H9 (cell line): ENCODE measurements at regions not wholly inside any gene's neighbourhood (a gene's known extent, or its start where the extent isn't known, plus 50 kb on each side); places are given as distances from the start of the nearest gene placed in this dataset.

Experiments
- DNase-seq: peaks from one replicate; pipeline ENCODE4 v3.0.0-alpha.2; 2017
- H2AFZ ChIP-seq: one replicate; pipeline ENCODE4 v1.6.1; 2013; ENCODE audit warnings: mild to moderate bottlenecking, low read length, control low read depth, moderate library complexity
- H2AK5ac ChIP-seq: 2 replicates; pipeline ENCODE4 v1.6.1; 2013; ENCODE audit warnings: low read length, control low read depth, mixed read lengths; ENCODE audit not compliant: insufficient read length
- H2BK120ac ChIP-seq: one replicate; pipeline ENCODE4 v1.6.1; 2013; ENCODE audit warnings: low read depth, mild to moderate bottlenecking, low read length, control low read depth, inconsistent platforms; ENCODE audit not compliant: poor library complexity, severe bottlenecking
- H2BK12ac ChIP-seq: 2 replicates; pipeline ENCODE4 v1.6.1; 2013; ENCODE audit warnings: low read length, control low read depth, mixed read lengths, low read depth; ENCODE audit not compliant: insufficient read length
- H2BK15ac ChIP-seq: 2 replicates; pipeline ENCODE4 v1.6.1; 2013; ENCODE audit warnings: low read depth, low read length, control low read depth
- H2BK20ac ChIP-seq: one replicate; pipeline ENCODE4 v1.6.1; 2013; ENCODE audit warnings: low read depth, mild to moderate bottlenecking, low read length, control low read depth, inconsistent platforms; ENCODE audit not compliant: poor library complexity, severe bottlenecking
- H2BK5ac ChIP-seq: 2 replicates; pipeline ENCODE4 v1.6.1; 2013; ENCODE audit warnings: low read length, control low read depth, mixed read lengths; ENCODE audit not compliant: insufficient read length
- H3K14ac ChIP-seq: 2 replicates; pipeline ENCODE4 v1.6.1; 2013; ENCODE audit warnings: low read length, control low read depth; ENCODE audit not compliant: insufficient read depth
- H3K18ac ChIP-seq: 2 replicates; pipeline ENCODE4 v1.6.1; 2013; ENCODE audit warnings: low read depth, mild to moderate bottlenecking, mixed read lengths, low read length, control low read depth; ENCODE audit not compliant: insufficient read length
- H3K23ac ChIP-seq: 2 replicates; pipeline ENCODE4 v1.6.1; 2013; ENCODE audit warnings: low read length, control low read depth, mixed read lengths, low read depth; ENCODE audit not compliant: insufficient read length
- H3K23me2 ChIP-seq: 2 replicates; pipeline ENCODE4 v1.6.1; 2013; ENCODE audit warnings: low read depth, mild to moderate bottlenecking, mixed read lengths, low read length, control low read depth; ENCODE audit not compliant: insufficient read length, poor library complexity, severe bottlenecking
- H3K27ac ChIP-seq: 2 replicates; pipeline ENCODE4 v1.5.1; 2013; ENCODE audit warnings: low read length, control low read depth, mixed read lengths, low read depth; ENCODE audit not compliant: insufficient read length
- H3K27me3 ChIP-seq: 2 replicates; pipeline ENCODE4 v1.6.1; 2013; ENCODE audit warnings: low read length, control low read depth, inconsistent platforms; ENCODE audit not compliant: insufficient read depth
- H3K4ac ChIP-seq: 2 replicates; pipeline ENCODE4 v1.6.1; 2013; ENCODE audit warnings: low read depth, mild to moderate bottlenecking, control low read depth, inconsistent platforms, low read length, moderate library complexity
- H3K4me1 ChIP-seq: 2 replicates; pipeline ENCODE4 v1.6.1; 2013; ENCODE audit warnings: low read length, control low read depth, inconsistent platforms; ENCODE audit not compliant: insufficient read depth
- H3K4me2 ChIP-seq: 2 replicates; pipeline ENCODE4 v1.6.1; 2013; ENCODE audit warnings: low read length, control low read depth, mixed read lengths; ENCODE audit not compliant: insufficient read length, insufficient read depth
- H3K56ac ChIP-seq: 2 replicates; pipeline ENCODE4 v1.6.1; 2013; ENCODE audit warnings: low read depth, mild to moderate bottlenecking, mixed read lengths, low read length, control low read depth; ENCODE audit not compliant: insufficient read length
- H3K79me1 ChIP-seq: 2 replicates; pipeline ENCODE4 v1.6.1; 2013; ENCODE audit warnings: low read depth, mild to moderate bottlenecking, moderate library complexity, low read length, control low read depth, inconsistent platforms; ENCODE audit not compliant: insufficient read depth, poor library complexity, severe bottlenecking
- H3K79me2 ChIP-seq: 2 replicates; pipeline ENCODE4 v1.6.1; 2013; ENCODE audit warnings: low read length, control low read depth, inconsistent platforms; ENCODE audit not compliant: insufficient read depth
- H3K9ac ChIP-seq: 2 replicates; pipeline ENCODE4 v1.6.1; 2013; ENCODE audit warnings: low read length, control low read depth, mixed read lengths; ENCODE audit not compliant: insufficient read length; ENCODE audit errors: extremely low read depth
- H3K9me3 ChIP-seq: one replicate; pipeline ENCODE4 v1.6.1; 2013; ENCODE audit warnings: low read depth, low read length, inconsistent platforms; ENCODE audit not compliant: control insufficient read depth
- H3T11ph ChIP-seq: one replicate; pipeline ENCODE4 v1.6.1; 2013; ENCODE audit warnings: mild to moderate bottlenecking, low read length, control low read depth, inconsistent platforms
- H4K20me1 ChIP-seq: one replicate; pipeline ENCODE4 v1.6.1; 2013; ENCODE audit not compliant: control insufficient read depth, insufficient read length, insufficient read depth
- H4K5ac ChIP-seq: 2 replicates; pipeline ENCODE4 v1.6.1; 2013; ENCODE audit warnings: low read depth, mild to moderate bottlenecking, mixed read lengths, low read length, control low read depth; ENCODE audit not compliant: insufficient read length
- H4K8ac ChIP-seq: replicated peaks from 2 replicates; pipeline ENCODE4 v1.6.1; 2013; ENCODE audit warnings: low read length, control low read depth, mixed read lengths, low read depth; ENCODE audit not compliant: insufficient read length
- H4K91ac ChIP-seq: 2 replicates; pipeline ENCODE4 v1.6.1; 2013; ENCODE audit warnings: low read depth, mild to moderate bottlenecking, moderate library complexity, mixed read lengths, low read length, control low read depth; ENCODE audit not compliant: insufficient read length
- H3K27ac Mint-ChIP-seq, 3 experiments: 2 replicates in 2 of 3; 3 replicates in 1 of 3; pipeline ENCODE4 v1.8.0; 2020 to 2021; ENCODE audit warnings: mixed read lengths in 3 of 3, mild to moderate bottlenecking in 1 of 3, moderate library complexity in 1 of 3
- H3K27me3 Mint-ChIP-seq: 2 replicates; pipeline ENCODE4 v1.8.0; 2021; ENCODE audit warnings: low read depth, mild to moderate bottlenecking, moderate library complexity, mixed read lengths
- H3K36me3 Mint-ChIP-seq, 3 experiments: 2 replicates in 2 of 3; 3 replicates in 1 of 3; pipeline ENCODE4 v1.8.0; 2020 to 2021; ENCODE audit warnings: low read depth in 3 of 3, mixed read lengths in 3 of 3; ENCODE audit not compliant: insufficient read depth in 1 of 3
- H3K4me1 Mint-ChIP-seq, 2 experiments: 2 replicates each; pipeline ENCODE4 v1.8.0; 2020; ENCODE audit warnings: mixed read lengths in 2 of 2
- H3K4me3 Mint-ChIP-seq, 2 experiments: 2 replicates in 1 of 2; 3 replicates in 1 of 2; pipeline ENCODE4 v1.8.0; 2020 to 2021; ENCODE audit warnings: mild to moderate bottlenecking in 2 of 2, mixed read lengths in 2 of 2, moderate library complexity in 1 of 2
- H3K9me3 Mint-ChIP-seq, 2 experiments: 2 replicates in 1 of 2; 3 replicates in 1 of 2; pipeline ENCODE4 v1.8.0; 2020; ENCODE audit warnings: mild to moderate bottlenecking in 2 of 2, mixed read lengths in 2 of 2, moderate library complexity in 1 of 2
- CTCF ChIP-seq: fragments of 200-600 bp; sonication (generic); conservative IDR thresholded peaks from 3 replicates; pipeline ENCODE4 v1.8.0; 2021; ENCODE audit warnings: antibody characterized with exemption, mild to moderate bottlenecking
- WGBS: extraction: QIAGEN DNeasy Blood & Tissue Kit; methylation state at CpG from one replicate; pipeline ENCODE4 v1.1.7; 2013; ENCODE audit warnings: missing lambda C conversion rate, low lambda C conversion rate, mixed read lengths; ENCODE audit not compliant: insufficient read length; ENCODE audit errors: extremely low coverage; 5-methylcytosine and 5-hydroxymethylcytosine counted together

GRCh38 chr10:3260066-3260834 is 87.7 kb upstream of the PITRM1 start:
- Mint-ChIP-seq H3K4me3 (no peak overlapping the region), H3K27ac (no peak overlapping the region), H3K4me1 (peaks cover 14 to 24% of the 10 kb centered on the region in 2 experiments), H3K9me3 (no peaks in the 10 kb centered on the region), H3K27me3 (peaks cover 10% of the 10 kb centered on the region), H3K36me3 (no peaks in the 10 kb centered on the region)
- Histone ChIP-seq H3K23ac (no peak overlapping the region), H3K56ac (no peak overlapping the region), H3K9me3 (no peaks in the 10 kb centered on the region), H4K5ac (no peak overlapping the region), H3K9ac (no peak overlapping the region), H3K18ac (no peak overlapping the region), H3K79me1 (no peaks in the 10 kb centered on the region), H2AK5ac (no peak overlapping the region), H3K14ac (no peak overlapping the region), H3K79me2 (no peaks in the 10 kb centered on the region), H3K27ac (no peak overlapping the region), H2BK15ac (no peak overlapping the region), H4K8ac (no peak overlapping the region), H2BK5ac (no peak overlapping the region), H3K4ac (no peak overlapping the region), H3T11ph (no peak overlapping the region), H2BK12ac (no peak overlapping the region), H2BK120ac (no peak overlapping the region), H4K91ac (no peak overlapping the region), H4K20me1 (no peaks in the 10 kb centered on the region), H3K4me2 (no peak overlapping the region), H2AFZ (no peak overlapping the region), H3K27me3 (no peaks in the 10 kb centered on the region), H3K23me2 (no peaks in the 10 kb centered on the region), H3K4me1 (no peaks in the 10 kb centered on the region), H2BK20ac (no peak overlapping the region)
- TF ChIP-seq CTCF = no peak
- no CpG with 5 or more reads among the region's 18 CpGs for WGBS
- DNase-seq = no peak
